ENCODE measurements at regions not wholly inside any gene's neighbourhood (a gene's known extent, or its start where the extent isn't known, plus 50 kb on each side); places are given as distances from the start of the nearest gene placed in this dataset.

DNA sequence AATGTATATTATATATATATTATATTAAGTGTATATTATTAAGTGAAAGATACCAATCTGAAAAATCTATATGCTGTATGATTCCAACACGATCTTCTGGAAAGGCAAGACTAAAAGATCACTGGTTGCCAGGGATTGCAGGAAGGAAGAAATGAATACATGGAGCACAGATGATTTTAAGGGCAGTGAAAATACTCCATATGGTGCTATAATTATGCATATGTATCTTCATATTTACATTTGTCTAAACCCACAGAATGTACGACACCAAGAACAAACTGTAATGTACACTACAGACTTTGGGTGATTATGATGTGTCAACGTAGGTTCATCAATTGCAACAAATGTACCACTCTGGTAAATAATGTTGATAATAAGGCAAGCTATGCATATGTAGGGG is 194.7 kb upstream of the MME start:
- Histone ChIP-seq H3K9me3 (ENCODE audit: low read depth) (no peaks in the 10 kb centered on the region), H3K27me3 (no peaks in the 10 kb centered on the region), H3K4me1 (ENCODE audit: insufficient read depth) (no peaks in the 10 kb centered on the region), H3K4me3 (no peak overlapping the region), H3K9me2 (replicated peaks; ENCODE audit: insufficient read depth) (no peaks in the 10 kb centered on the region), H4K20me1 (ENCODE audit: insufficient read depth, poor library complexity, severe bottlenecking) (no peaks in the 10 kb centered on the region), H3K36me3 (replicated peaks; ENCODE audit: insufficient read depth, low read depth) (no peaks in the 10 kb centered on the region), H3K27ac (no peak overlapping the region), H2AFZ (no peak overlapping the region), H3K79me2 (no peaks in the 10 kb centered on the region), H3K4me2 (no peak overlapping the region)
- TF ChIP-seq EZH2 (IDR thresholded peaks at IDR 0.05; ENCODE audit: borderline replicate concordance) (no peak), CTCF (IDR thresholded peaks at IDR 0.05; ENCODE audit: poor library complexity) (no peak), EZH2phosphoT487 (IDR thresholded peaks at IDR 0.05; ENCODE audit: low read depth, severe bottlenecking, unreplicated experiment) (no peak)
- 92% methylated on average over 3 of the region's 3 CpGs for WGBS (ENCODE audit: low lambda C conversion rate, missing lambda C conversion rate)
- DNase-seq (ENCODE audit: low spot score), result no peak

GRCh38 chr3:154884952-154885351 is 195.2 kb upstream of the MME start:
- no peaks in the 10 kb centered on the region for H3K36me3 ChIP-seq (replicated peaks; ENCODE audit: insufficient read depth, low read depth)
- H3K4me1 ChIP-seq (ENCODE audit: insufficient read depth), result no peaks in the 10 kb centered on the region

GRCh38 chr3:154875142-154875541 is 205.0 kb upstream of the MME start:
- TF ChIP-seq EZH2phosphoT487 (IDR thresholded peaks at IDR 0.05; ENCODE audit: low read depth, severe bottlenecking, unreplicated experiment) (no peak), EZH2 (IDR thresholded peaks at IDR 0.05; ENCODE audit: borderline replicate concordance) (no peak)
- Histone ChIP-seq H3K4me2 (no peak overlapping the region), H3K27ac (no peak overlapping the region), H3K4me3 (no peak overlapping the region), H3K79me2 (no peaks in the 10 kb centered on the region), H3K36me3 (replicated peaks; ENCODE audit: insufficient read depth, low read depth) (no peaks in the 10 kb centered on the region), H3K9me3 (ENCODE audit: low read depth) (no peaks in the 10 kb centered on the region), H3K4me1 (ENCODE audit: insufficient read depth) (no peaks in the 10 kb centered on the region), H3K9me2 (replicated peaks; ENCODE audit: insufficient read depth) (no peaks in the 10 kb centered on the region), H4K20me1 (ENCODE audit: insufficient read depth, poor library complexity, severe bottlenecking) (no peaks in the 10 kb centered on the region), H2AFZ (no peak overlapping the region), H3K27me3 (no peaks in the 10 kb centered on the region)
- no peak for DNase-seq (ENCODE audit: low spot score)
- WGBS (ENCODE audit: low lambda C conversion rate, missing lambda C conversion rate), result 89% methylated on average over 7 of the region's 7 CpGs

More at GRCh38 chr3:154884952-154885351, 195.2 kb upstream of the MME start:
- Histone ChIP-seq H3K27me3 (no peaks in the 10 kb centered on the region), H3K79me2 (no peaks in the 10 kb centered on the region), H3K27ac (no peak overlapping the region), H4K20me1 (ENCODE audit: insufficient read depth, poor library complexity, severe bottlenecking) (no peaks in the 10 kb centered on the region), H2AFZ (no peak overlapping the region), H3K9me2 (replicated peaks; ENCODE audit: insufficient read depth) (no peaks in the 10 kb centered on the region), H3K9me3 (ENCODE audit: low read depth) (no peaks in the 10 kb centered on the region), H3K4me2 (no peak overlapping the region), H3K4me3 (no peak overlapping the region)
- DNase-seq (ENCODE audit: low spot score), result no peak
- TF ChIP-seq EZH2 (IDR thresholded peaks at IDR 0.05; ENCODE audit: borderline replicate concordance) (no peak), CTCF (IDR thresholded peaks at IDR 0.05; ENCODE audit: poor library complexity) (no peak), EZH2phosphoT487 (IDR thresholded peaks at IDR 0.05; ENCODE audit: low read depth, severe bottlenecking, unreplicated experiment) (no peak)

- H3K79me2 ChIP-seq, result no peaks in the 10 kb centered on the region
- H3K27ac ChIP-seq, result no peak overlapping the region
- H3K36me3 ChIP-seq (replicated peaks; ENCODE audit: insufficient read depth, low read depth), result no peaks in the 10 kb centered on the region
- no peak overlapping the region for H2AFZ ChIP-seq
- DNase-seq (ENCODE audit: low spot score), result no peak
- H3K9me2 ChIP-seq (replicated peaks; ENCODE audit: insufficient read depth), result no peaks in the 10 kb centered on the region
- H3K4me1 ChIP-seq (ENCODE audit: insufficient read depth), result no peaks in the 10 kb centered on the region
- no peak overlapping the region for H3K4me3 ChIP-seq
- TF ChIP-seq EZH2phosphoT487 (IDR thresholded peaks at IDR 0.05; ENCODE audit: low read depth, severe bottlenecking, unreplicated experiment) (no peak), CTCF (IDR thresholded peaks at IDR 0.05; ENCODE audit: poor library complexity) (no peak), EZH2 (IDR thresholded peaks at IDR 0.05; ENCODE audit: borderline replicate concordance) (no peak)
- no peaks in the 10 kb centered on the region for H4K20me1 ChIP-seq (ENCODE audit: insufficient read depth, poor library complexity, severe bottlenecking)
- H3K4me2 ChIP-seq, result no peak overlapping the region
- no peaks in the 10 kb centered on the region for H3K27me3 ChIP-seq
- no peaks in the 10 kb centered on the region for H3K9me3 ChIP-seq (ENCODE audit: low read depth)
- WGBS (ENCODE audit: low lambda C conversion rate, missing lambda C conversion rate), result 81% methylated on average over 2 of the region's 2 CpGs
Measured at GRCh38 chr3:154872696-154873095, 207.4 kb upstream of the MME start.

Data from hepatocyte (in vitro differentiated cells).